GM19463 (cell line): ENCODE measurements at regions not wholly inside any gene's neighbourhood (a gene's known extent, or its start where the extent isn't known, plus 50 kb on each side); places are given as distances from the start of the nearest gene placed in this dataset.

Source experiments
- ATAC-seq: cut with Tn5 transposase; IDR thresholded peaks from one replicate; pipeline ENCODE4 v1.9.1; 2021; ENCODE audit warnings: mild to moderate bottlenecking, moderate library complexity; ENCODE audit not compliant: unreplicated experiment

DNA sequence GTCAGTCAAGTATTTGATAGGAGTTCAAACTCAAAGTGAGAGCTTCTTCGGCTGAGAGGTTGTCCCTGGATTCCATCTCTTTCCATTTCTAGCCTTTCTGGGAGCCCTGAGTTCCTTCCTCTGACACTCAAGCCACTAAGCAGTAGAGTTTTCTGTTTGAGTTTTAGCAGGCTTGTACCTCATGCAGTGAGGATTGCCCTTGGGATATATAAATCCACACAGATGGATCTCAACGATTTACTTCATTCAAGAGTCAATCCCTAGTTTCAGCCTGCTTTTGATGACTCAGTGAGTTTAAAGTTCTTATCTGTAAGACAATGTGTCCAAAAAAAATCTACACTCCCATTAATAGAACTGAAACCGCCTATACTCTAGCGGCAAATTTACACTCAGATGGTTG is 2240.9 kb upstream of the WWC1 start:
- no peak for ATAC-seq

- no peak for ATAC-seq
Observed at GRCh38 chr5:166058660-166059059, 2232.8 kb upstream of the WWC1 start.

GRCh38 chr5:166062094-166062493 is 2229.4 kb upstream of the WWC1 start:
- ATAC-seq, result no peak

DNA sequence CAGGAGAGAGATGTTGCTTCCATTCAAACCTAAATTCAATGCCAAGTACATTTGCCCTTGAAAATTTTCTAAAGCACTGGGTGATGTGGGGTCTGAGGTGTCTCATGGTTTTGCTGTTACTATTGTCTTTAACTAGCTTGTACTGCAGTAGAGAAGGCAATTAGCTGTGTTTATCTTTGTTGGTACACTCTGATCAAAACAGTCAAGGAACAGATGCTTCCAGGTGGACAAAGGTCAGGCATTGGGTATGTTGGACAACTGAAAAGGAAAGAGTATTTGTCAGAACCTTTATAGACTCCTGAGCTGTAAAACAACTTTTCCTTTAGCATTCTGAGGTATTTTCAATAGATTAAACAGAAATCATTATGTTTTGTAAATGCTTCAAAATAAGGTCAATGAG is 2228.7 kb upstream of the WWC1 start:
- no peak for ATAC-seq

DNA sequence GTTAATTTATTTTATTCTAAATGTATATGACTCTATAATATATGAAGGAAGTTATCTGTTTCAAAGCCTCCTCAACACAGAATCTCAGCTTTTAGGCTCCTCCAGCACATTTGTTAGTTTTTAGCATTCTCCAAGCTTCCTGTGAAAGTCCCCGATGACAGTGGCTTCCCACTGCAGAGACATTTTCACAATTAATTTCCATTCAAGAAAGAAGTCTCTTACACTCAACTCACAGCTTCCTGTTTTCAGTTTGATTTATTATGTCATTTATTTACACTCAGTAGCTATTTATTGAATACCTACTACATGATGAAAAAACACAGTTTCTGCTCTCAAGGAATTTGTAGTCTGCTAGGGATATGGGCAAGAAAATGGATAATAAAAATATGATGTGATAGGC is 2228.2 kb upstream of the WWC1 start:
- no peak for ATAC-seq

GRCh38 chr5:166068547-166069335 is 2222.7 kb upstream of the WWC1 start:
- no peak for ATAC-seq

DNA sequence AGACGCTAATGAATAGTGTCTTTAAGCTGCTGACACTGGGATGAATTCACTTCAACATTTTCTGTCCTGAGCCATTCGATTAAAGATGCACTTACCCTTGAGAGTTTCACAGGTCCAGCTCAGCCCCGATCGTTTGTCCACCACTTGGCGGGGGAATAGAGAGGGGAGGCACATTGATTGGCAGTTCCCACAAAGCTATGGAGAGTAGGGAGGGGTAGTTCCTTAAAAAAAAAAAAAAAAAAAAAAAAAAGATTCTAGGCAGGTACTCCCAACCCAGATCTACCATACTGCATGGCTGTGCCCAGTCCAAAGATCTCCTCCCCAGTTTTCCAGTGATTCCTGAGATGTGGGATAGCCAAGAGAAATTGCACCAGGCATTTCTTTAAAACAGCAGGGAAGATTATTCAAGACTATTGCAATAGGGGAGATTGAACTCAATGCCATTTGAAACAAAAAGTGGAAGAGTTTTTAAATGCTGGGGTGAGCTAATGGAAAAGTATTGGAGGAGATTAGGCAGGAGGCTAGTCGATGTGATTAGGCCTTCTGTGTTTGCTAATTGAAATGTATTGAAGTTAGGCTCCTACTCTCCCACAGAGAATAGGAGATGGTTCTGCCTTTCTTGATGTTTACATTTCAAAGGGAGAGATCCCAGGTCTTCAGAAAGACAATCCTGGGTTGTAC is 2217.4 kb upstream of the WWC1 start:
- ATAC-seq, result no peak

GRCh38 chr5:166074582-166075481 is 2216.6 kb upstream of the WWC1 start:
- ATAC-seq, result no peak

GRCh38 chr5:166083183-166083959 is 2208.1 kb upstream of the WWC1 start:
- ATAC-seq, result no peak

DNA sequence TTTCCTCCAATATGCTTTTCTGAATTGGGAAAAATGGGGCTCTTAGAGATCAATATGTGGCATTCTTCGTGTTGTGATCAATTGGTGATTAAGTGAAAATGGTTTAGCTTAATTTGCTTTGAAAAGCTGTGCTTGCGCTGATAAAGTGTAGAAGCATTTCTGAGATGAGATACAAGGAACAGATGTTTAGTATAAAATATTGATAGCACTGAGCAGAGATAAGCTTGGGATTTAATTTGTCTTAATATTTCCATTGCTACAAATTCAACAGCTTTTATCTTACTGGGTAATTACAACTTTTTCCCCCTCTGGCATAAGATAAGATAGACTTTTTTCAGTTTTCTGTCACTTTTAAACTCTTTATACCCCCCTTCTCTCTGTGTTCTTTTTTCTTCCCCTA is 2204.9 kb upstream of the WWC1 start:
- no peak for ATAC-seq

DNA sequence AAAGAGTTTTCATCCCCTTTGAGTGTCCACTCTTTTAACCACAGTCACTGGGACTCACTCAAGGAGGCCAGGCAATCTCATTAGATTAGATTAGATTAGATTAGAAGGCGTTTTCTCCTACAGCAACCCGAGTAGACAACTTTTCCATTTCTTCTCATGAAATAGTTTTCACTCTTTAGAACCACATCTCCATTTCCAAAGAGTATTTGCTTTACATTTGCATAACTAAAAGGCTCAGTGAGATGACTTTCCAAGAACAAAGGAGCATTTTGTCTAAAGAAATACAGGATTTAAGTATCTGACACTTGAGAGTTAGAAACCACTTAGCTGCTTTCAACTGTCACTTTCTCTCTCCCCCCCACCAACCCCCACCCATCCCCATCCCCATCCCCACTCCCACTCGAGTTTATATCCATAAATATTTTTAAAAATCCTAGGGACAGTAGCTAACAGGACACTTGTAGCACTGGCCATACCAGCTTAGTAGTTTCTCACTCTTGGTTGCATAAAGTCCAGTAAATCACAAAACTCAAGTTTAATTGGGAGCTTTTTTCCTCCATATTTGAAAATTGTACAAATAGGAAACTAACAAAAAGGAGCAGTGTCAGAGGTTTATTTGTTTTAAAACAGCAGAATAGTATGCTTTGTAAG is 2202.9 kb upstream of the WWC1 start:
- ATAC-seq, result no peak

- no peak for ATAC-seq
Observed at GRCh38 chr5:166091931-166092330, 2199.5 kb upstream of the WWC1 start.

DNA sequence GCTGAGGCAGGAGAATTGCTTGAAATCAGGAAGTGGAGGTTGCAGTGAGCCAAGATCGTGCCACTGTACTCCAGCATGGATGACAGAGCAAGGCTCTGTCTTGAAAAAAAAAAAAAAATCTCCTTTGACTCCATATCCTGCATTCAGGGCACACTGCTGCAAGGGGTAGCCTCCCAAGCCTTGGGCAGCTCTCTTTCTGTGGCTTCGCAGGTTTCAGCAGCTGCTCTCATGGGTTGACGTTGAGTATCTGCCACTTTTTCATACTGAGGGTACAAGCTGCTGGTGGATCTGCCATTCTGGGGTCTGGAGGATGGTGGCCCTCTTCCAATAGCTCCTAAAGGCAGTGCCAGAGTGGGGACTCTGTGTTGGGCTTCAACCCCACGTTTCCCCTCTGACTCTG is 2198.1 kb upstream of the WWC1 start:
- no peak for ATAC-seq

DNA sequence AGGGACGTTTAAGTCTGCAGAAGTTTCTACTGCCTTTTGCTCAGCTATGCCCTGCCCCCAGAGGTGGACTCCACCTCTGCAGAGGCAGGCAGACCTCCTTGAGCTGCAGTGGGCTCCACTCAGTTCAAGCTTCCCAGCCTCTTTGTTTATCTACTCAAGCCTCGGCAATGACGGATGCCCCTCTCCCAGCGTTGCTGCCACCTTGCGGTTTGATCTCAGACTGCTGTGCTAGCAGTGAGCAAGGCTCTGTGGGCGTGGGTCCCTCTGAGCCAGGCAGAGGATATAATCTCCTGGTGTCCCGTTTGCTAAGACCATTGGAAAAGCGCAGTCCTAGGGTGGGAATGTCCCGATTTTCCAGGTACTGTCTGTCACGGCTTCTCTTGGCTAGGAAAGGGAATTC is 2188.5 kb upstream of the WWC1 start:
- no peak for ATAC-seq

DNA sequence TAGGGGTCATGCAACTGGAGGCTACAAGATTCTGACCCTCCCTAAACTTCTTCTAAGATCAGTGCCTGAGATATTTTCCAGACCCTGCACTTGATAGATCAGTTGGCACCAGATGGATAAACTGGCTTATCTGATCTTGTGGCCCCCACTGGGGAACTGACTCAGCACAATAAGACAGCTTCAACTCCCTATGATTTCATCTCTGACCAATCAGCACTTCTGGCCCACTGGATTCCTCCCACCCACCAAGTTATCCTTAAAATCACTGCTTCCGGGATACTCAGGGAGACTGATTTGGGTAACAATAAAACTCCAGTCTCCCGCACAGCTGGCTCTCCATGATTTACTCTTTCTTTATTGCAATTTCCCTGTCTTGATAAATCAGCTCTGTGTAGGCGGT is 2180.4 kb upstream of the WWC1 start:
- no peak for ATAC-seq

DNA sequence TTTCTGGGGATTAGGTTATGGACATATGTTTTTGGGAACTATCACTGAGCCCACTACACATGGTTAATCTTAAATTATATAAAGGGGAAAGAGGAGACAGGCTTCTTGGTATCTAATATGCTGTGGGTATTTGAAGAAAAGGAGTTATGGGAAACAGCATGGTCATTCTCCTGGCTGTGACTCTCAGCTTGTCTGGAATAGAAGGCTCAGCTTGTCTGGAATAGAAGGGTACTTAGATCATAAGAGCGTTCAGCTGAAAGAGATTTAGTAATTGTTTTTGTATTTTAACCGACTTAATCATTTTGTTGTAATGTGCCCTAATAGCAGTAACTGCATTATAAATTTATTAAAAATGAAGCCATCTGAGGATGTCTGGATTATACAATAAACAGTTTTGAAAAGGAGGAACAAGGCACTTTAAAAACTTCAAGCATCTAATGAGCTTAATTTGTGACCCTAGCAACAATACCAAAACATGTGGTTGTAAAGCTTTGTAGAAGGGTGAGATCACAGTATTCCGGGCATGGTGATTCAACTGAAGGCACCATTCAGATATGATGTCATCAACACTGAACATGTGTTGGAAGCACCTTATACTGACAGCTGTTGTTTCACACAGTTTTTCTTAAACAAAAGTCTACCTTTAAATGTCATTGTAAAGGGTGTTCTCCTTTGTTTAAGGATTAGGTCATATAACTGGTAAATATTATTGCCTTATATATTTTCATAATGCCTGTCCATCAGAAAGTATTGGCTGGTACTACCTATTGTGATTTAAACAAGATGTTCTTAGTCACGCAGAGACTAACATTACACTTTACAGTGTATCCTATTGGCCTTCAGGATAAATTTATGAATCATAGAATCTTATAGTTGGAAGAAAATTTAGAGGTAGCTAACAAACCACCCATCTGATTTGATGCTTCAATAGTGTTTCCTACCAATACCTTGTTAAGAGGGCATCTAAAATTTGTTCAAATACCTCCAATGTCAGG is 2174.1 kb upstream of the WWC1 start:
- ATAC-seq, result no peak

GRCh38 chr5:166119506-166119905 is 2171.9 kb upstream of the WWC1 start:
- ATAC-seq, result no peak

DNA sequence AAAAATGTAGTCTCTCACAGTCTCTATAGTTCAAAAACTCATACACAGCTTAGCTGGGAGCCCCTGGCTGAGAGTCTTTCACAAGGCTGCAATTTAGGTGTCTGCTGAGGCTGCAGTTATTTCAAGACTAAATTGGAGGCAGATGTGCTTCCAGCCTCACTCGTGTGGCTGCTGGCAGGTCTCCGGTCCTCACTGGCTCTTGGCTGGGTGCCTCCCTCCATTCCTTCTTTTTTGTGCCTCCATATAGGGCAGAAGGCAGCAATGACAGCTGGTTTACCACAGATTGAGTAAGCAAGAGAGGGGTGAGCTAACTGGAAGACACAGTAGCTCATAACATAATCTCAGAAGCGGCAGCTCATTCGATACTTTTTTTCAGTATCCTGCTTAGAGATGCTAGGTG is 2167.7 kb upstream of the WWC1 start:
- ATAC-seq, result no peak
